CD4-positive, alpha-beta T cell treated with Interleukin-17A for 1 hour (primary cell): ENCODE measurements at regions not wholly inside any gene's neighbourhood (a gene's known extent, or its start where the extent isn't known, plus 50 kb on each side); places are given as distances from the start of the nearest gene placed in this dataset.

Source experiments
- DNase-seq: peaks from one replicate; pipeline ENCODE4 v3.0.0-alpha.2; 2020

DNA sequence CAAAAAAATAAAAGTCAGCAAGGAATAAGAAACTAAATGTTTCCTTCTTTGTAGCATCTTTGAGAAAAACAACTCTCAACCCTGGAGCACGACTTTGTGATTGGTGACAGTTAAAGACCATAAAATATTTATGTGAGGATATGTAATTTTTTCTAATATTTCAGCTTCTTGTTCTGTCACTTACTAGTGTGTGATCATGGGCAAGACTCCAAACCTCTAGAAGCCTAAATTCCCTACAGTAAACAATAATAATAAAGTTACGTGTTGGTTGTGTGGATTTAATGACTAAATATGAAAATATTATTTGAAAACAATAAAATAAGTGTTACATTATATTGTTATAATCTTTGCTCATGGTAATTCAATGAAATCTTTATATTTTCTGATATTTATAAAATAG lies 735.6 kb upstream of the MARCKS start:
- no peak for DNase-seq

DNA sequence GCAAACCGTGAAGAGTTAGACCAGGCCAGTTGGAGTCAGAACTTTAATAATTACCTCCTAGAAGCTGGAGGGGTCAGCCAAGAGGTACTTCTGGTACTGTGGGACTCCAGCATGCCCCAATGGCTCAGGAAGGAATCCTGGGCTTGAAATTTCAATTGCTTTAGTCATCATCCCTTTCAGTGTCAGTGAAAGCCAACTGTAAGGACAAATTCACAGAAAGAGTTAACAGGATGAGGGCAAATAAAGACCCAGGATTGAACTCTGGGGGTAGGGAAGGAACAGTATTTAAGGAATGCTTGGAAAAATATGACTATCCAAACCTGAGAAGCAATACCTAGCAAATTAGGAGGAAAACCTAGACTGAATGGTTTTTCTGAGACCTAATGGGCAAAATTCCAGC lies 735.1 kb upstream of the MARCKS start:
- no peak for DNase-seq

DNA sequence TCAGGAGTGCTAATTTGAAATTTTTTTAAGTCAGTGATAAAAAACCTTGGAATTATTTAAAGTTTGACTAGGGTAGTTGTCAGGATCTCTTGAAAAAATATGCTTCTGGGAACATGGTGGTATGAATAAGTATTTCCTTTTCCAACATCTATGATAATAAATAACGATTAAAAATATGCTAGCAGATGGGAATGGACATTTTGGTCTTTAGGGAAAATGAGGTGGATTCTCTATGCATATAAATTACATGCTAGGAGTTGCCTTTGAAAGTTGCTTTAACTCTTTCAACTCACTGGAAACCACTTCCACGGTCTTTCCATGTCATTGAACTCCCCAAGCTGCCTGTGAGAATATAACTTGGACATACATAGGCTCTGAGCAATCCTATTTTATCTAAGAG lies 731.5 kb upstream of the MARCKS start:
- no peak for DNase-seq

DNA sequence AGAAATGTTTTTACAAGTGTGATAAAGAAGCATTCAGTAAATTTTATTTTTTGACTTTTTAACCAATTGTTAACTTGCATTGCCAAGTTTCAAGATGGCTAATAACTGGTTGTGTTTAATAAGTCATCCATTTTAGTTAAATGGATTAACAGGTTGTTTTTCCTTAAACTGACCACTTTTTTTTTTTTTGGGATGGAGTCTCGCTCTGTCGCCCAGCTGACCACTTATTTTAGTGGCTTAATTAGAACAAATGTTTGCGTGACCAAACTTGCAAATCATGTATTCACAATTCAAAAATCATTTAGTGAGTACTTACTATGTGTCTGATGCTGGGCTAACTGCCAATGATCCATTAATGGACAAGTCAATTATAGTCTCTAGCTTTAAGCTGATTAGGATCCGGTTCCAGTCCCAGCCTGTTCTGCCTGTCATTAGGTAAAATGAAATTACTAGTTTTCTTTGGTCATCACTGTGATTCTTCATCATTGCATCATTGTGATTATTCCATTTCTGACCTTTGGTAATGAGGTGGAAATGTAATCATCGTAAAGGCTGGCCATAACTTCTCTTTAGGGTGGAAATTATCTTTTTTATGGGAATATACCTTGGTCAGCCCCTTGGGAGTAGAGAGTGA lies 729.2 kb upstream of the MARCKS start:
- no peak for DNase-seq

DNA sequence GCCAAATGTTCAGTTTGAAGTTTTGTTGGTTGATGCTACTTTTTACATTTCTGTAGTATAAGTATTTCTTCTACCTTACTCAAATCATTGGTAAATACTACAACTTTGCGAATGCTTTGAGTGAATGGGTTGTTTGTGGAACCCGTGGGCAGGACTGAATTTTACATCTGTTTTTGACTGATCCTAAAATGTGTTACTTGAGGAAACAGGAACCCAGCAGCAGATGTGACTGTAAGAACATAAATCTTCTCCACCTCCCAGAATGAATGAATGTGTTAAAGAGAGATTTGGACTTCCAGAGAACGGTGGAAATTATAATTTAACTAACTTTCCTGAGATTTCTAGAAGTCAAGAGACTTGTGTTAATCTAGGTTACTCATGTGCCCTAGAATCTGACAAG lies 728.5 kb upstream of the MARCKS start:
- DNase-seq = no peak

DNA sequence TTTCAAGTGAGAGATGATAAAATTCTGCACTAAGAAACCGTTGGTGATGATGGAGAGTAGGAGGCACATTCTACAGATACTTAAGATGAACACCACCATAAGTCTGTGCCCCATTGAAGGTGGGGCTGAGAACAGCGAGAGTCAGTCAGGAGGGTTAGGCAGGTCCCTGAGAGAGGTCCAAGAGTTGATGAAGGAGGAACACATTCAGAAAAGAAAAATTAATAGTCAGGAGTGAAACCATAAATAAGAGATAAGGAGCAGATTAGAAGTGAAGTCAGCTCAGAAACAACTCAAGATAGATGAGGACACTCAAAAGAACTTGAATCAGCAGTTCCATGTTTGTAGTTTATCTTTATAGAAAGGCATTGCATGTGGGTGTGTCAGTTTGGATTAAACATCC lies 727.2 kb upstream of the MARCKS start:
- no peak for DNase-seq

DNA sequence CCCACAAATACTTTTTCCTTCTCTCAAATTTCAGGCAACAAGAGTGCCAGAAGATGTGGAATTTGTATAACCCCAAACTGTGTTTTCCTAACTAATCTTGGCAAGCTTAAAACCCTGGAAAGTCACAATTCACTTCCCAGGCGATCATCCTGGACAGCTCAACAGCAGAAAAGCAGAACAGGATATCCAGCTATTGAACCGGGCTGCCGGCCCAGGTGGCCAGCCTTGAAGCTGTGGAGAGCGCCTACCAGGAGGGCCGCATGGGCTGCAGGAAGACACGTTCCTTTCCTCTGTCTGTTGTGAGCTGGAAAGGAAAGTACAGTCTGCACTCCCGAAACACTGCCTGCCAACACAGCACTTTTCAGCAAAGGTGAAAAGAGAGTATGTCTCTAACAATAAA lies 719.7 kb upstream of the MARCKS start:
- no peak for DNase-seq

DNA sequence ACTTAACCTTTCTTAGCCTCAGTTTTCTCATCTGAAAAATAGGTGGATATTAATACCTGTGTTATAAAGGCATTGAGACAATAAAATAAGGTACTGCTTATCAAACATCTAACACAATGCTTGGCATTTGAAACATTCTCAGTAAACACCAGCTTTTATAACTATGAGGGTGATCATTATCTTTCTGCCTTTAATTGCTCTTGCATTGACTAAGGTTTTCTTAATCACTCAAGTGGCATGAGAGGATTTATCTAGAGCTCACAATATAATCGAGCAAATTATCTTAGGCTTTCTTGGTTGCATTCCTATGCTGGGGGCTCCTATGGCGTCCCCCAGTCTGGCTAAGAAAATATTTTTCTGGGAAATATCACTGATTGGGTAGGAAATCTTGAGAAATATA lies 716.4 kb upstream of the MARCKS start:
- no peak for DNase-seq

DNA sequence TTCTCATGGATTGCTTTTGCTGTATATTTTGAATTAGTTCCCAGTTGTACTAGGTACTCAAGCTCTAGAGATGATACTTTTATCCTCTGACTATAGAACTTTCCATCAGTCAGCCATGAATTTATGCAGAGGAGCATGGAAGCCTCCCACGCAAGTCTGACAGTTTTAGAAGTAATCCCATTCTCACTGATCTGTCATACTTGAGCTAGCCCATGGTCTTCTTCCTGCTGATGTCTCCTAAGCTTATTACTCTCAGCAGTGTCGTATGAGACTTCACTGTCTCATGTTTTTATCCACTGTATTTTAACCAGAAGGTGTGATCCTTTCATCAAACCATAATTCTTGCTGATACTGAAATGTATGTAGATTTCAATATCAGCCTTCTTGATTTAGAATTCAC lies 715.2 kb upstream of the MARCKS start:
- no peak for DNase-seq

DNA sequence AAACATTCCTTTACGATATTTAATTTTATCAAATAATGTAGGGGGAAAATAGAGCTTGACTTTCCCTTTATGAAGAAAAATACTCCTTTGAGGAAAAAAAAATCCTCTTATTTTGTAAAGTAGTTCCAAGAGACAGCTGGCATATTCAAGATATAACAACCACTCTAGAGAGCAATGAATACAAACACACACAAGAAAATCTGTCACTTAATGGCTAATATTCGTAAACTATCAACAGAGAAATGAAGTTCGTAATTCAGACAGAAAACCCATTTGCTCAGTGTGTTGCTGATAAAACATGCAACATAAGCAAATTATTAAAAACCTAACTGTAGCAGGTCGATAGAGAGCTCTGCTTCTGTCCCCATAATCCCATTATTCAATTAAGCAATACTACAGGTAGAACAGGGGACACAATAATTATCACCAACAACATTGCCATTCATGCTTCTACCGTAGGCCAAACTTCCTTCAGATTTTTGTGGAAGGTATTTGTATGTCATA lies 714.4 kb upstream of the MARCKS start:
- DNase-seq = no peak

DNA sequence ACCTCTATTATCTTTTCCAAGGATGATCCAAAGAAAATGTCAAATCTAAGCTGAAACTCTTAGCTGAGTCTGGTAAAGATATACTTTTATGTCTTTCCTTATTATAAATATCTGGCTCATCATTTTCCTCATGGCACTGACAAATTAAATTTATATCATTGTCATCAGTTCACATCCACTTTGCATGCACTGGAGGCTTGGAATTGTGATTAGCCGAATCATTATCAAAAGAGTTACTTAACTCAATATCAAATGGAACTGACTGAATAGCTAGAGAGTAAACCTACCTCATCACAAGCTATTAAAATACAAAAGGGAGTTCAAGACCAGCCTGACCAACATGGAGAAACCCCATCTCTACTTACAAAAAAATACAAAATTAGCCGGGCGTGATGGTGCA lies 713.9 kb upstream of the MARCKS start:
- DNase-seq = no peak

DNA sequence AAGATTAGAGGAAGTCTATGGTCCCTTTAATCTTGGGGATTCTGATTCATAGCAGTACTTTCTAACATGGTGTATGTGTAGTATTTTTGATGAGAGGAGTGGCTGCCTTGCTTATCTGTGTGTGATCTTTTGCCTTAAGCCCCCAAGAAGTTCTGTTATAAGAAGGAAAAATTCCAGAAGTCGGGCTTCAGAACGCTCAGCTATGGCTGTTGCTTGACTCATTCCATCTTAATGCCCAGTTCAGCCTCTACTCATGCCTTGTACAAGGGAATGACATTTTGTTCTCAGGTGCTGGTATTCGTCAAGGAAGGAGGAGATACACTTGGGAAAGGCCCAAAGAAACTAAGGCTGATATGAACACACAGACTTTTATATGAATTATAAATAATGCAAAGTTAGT lies 713.0 kb upstream of the MARCKS start:
- DNase-seq = no peak

DNA sequence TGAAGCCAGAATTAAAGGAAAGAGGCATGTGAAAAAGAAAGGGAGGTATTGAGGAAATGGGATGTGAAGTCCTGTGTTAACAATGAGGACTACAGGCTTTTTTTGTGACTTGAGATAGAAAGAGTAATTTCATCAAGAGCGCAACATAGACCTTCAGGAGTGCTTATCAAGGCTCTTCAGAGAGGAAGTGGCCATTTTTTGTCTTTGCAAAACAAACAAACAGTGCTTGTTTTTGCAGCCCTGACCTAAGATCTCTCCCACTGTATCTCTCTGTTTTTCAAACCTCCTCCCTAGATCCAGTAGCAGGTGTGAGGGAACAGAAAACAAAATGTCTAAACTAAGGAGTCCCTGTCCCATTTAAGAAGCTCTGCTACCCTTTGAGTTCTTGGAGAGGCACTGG lies 710.3 kb upstream of the MARCKS start:
- DNase-seq = no peak

DNA sequence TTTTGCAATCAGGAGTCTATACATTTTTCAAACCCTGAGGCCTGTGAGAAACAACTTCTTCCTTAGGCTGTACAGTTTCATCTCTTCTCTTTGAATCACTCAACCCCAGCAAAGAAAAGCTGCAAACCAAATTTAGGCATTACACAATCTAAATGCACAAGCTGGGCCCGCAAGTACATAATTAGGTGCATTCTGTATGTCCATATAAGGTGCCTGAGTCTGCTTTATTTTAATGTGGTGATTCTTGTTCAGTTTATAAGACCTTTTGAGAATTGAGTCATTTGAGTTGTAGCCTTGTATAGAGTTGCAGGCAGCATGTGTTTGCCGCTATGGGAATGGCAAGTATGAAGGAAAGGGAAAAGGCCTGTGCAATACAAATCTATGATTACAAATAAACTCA lies 709.6 kb upstream of the MARCKS start:
- DNase-seq = no peak

DNA sequence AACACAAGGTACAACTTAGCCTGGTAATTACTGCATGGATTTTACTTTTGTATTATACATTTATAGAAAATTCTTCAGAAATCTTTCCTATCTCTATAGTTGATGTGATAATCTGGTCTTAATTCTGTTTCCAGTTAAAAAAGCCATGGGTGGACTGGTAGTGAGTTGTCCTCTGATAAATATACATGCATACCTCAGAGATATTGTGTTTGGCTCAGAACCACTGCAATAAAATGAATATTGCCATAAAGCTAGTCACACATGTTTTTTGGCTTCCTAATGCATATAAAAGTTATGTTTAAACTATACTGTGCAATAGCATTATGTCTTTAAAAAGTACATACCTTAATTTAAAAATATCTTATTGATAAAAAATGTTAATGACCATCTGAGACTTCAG lies 708.6 kb upstream of the MARCKS start:
- DNase-seq = no peak

DNA sequence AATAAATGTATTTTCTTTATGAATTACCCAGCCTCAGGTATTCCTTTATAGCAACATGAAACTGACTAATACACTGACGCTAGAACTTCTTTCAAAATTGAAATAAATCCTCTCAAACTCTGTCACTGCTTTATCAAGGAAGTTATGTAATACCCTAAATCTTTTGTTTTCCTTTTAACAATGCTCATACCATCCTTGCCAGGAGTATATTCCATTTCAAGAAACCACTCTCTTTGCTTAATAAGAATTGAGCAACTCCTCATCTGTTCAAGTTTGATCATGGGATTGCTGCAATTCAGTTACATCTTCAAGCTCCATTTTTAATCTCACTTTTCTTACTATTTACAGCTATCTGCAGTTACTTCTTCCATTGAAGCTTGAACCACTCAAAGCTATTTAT lies 707.6 kb upstream of the MARCKS start:
- no peak for DNase-seq

DNA sequence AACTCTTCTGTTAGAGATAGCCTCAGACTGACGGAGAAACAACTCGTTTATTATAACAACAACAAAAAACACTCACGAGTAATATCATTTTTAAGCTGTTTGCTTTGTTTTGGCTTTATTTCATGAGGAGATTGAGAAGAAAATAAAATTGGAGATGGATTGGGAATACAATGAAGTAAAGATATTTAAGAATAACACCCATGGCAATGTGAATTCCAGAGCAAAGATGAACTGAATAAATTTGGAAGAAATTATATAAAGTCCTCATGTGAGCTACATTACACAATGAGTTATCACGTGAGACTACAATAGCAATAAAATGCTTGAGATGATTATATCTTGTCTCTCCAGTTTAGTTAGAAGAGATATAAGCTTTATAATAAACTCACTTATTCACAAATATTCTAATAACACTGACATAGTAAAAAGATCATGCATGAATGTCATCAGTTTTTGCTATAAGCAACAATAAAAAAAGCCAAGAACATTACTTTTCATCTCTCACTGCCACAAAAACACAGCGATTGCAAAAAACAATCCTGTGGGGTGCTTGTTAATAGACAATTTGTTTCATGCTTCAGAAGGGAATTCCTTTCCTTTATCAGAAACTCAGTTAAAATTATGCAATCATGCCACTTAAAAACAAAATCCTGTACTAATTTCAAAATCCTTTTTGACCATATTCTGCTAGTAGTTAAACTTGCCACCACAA lies 696.7 kb upstream of the MARCKS start:
- no peak for DNase-seq

DNA sequence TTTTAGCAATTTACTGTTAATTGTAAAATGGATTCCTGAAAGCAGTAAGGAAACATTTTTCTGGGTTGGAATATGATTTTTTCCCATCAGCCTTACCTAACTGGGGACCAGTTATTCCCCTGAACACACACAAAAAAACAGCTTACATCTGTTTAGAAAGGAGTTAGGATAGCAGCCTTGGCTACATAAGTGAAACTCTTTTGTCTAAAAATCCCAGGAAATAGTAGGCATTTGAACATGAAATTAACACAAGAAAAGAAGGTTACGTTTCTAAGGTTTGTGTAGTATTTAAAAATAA lies 696.2 kb upstream of the MARCKS start:
- DNase-seq = no peak

DNA sequence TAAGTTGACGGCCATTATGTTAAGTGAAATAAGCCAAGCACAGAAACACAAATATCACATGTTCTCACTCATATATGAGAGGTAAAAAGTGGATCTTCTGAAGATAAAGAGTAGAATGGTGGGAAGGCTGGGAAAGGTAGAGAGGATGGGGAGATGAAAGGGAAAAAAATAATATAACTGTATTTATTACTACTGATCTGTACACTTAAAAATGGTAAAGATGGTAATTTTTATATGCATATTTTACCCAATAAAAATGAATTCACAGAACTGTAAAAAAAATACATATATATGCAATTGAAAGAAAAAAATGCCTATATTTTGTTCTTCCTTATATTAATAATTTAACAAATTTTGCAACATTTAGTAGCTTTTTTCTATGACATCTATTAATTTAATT lies 694.4 kb upstream of the MARCKS start:
- DNase-seq = no peak

DNA sequence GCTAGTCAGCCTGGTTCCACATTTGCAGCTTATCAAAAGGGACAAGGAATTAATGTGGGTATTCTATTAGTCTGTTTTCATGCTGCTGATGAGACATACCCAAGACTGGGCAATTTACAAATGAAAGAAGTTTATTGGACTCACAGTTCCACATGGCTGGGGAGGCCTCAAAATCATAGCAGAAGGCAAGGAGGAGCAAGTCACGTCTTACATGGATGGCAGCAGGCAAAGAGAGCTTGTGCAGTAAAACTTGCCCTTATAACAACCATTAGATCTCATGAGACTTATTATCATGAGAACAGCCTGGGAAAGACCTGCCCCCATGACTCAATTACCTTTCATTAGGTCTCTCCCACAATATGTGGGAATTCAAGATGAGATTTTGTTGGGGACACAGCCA lies 689.1 kb upstream of the MARCKS start:
- no peak for DNase-seq

DNA sequence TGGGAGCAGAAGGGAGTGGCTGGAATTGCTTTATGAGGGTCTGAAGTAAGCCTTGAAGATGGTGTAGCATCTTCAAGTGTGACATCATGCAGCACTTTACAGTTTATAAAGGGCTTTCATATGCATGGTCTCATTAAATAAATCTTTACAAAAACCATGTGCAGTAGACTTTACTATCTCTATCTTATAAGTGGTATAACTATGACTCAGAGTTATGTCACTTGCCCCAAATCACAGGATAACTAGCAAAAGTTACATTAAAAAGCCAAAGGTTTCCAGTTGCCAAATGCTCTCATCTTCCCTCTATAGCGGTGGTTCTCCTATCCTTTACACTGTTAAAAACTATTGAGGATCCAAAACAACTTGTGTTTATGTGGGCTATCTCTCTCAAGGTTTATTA lies 687.7 kb upstream of the MARCKS start:
- no peak for DNase-seq

DNA sequence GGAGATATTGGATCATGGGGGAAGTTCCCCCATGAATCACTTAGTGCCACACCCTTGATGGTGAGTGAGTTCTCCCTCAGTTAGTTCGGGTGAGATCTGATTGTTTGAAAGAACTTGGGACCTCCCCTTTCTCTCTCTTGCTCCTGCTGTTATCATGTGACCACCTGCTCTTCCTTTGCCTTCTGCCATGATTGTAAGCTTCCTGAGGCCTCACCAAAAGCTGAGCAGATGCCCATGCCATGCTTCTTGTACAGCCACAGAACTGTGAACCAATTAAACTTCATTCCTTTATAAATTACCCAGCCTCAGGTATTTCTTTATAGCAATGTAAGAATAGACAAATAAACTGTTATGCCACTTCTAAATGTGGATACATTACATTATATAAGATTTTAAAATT lies 686.7 kb upstream of the MARCKS start:
- no peak for DNase-seq

DNA sequence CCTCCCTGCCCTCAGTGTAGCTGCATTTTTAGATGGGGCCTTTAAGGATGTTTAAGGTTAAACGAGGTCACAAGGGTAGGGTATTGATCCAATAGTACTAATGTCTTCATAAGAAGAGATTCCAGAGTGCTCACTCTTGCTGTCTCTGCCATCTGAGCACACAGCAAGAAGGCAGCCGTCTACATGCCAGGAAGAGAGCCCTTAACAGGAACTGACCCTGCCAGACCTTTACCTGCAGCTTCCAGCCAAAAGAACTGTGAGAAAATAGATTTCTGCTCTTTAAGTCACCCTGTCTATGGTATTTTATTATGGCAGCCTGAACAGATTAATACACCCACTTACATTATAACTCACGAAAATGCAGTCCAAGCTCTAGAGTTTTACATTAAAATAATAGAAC lies 685.3 kb upstream of the MARCKS start:
- DNase-seq = no peak

DNA sequence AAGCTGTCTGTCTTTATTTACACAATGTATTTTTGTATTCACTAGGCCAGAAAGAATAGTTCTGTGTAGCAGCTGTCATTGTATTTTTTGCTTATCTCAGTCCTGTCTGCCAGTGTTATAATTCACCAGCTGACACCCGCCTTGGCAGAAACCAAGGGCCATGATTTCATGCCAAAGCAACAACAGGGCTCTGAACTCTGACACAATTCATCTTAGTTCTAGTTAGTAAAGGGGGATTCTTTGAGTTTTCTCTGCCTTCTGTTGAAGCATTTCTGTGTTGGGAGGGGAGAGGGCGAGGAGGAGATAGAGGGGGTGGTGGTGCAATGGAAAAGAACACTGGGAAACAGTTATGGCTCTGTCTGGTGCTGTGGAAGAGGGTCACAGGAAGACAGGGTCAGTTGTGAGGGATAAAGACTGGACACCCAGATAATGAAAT lies 684.6 kb upstream of the MARCKS start:
- no peak for DNase-seq

DNA sequence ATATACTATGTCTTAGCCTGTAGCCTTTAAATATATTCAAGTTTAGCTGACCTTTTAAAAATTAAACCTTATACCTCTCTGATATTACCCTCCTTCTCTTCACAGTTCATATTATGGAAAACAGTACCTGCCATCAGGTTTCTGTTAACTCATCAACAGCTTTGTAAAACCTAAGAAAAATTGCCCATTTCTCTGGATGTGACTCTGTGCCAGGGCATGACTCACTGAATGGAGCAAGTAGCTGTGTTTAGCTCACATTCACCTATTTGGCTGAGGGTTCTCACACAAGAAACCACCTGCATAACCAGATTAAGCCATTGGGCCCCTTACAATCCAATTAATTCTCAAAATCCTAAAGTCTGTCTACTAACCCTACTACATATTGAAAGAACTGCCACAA lies 678.8 kb upstream of the MARCKS start:
- no peak for DNase-seq
